HepG2 (cell line): ENCODE measurements at regions not wholly inside any gene's neighbourhood (a gene's known extent, or its start where the extent isn't known, plus 50 kb on each side); places are given as distances from the start of the nearest gene placed in this dataset.

Experiments used
- ATAC-seq: fragments of 200-7000 bp; cut with Tn5 transposase; 3 replicates; pipeline ENCODE4 v1.9.1; 2020; ENCODE audit warnings: mild to moderate bottlenecking, moderate library complexity
- BruUV-seq: library from RNA; stranded (reverse); fragments of 400-500 nt; replicated peaks from 2 replicates; lab custom pipeline; 2021; lab: Mats Ljungman, UMichigan
- CTCF ChIA-PET: fragments of 300-600 bp; formaldehyde crosslinking; extraction: SDS; loops from one replicate; lab custom pipeline; 2021; ENCODE audit warnings: low total read pairs, inconsistent platforms, low intra/inter-chr PET ratio; lab: Yijun Ruan, JAX
- POLR2A ChIA-PET: fragments of 350-600 bp; sonication (Branson Sonifier 250); formaldehyde crosslinking; loops from one replicate; lab custom pipeline; 2020; ENCODE audit warnings: antibody characterized with exemption, inconsistent platforms; lab: Yijun Ruan, JAX
- DNase-seq: peaks from one replicate; pipeline ENCODE4 v3.0.0-alpha.2; 2015; ENCODE audit warnings: low spot score
- FAIRE-seq: peaks from 3 replicates; lab custom pipeline; 2011; peaks lifted over from hg19 to GRCh38; lab: Jason Lieb, UNC
- H2AFZ ChIP-seq: one replicate; pipeline ENCODE4 v1.6.1; 2011; ENCODE audit warnings: low read length, inconsistent platforms
- H3K27ac ChIP-seq: fragments of 300-600 bp; 3 replicates; pipeline ENCODE4 v1.8.0; 2011; ENCODE audit warnings: mixed run types, mild to moderate bottlenecking, mixed read lengths, low read length, inconsistent platforms; ENCODE audit not compliant: insufficient read depth; ENCODE audit errors: extremely low read length
- H3K27me3 ChIP-seq, 2 experiments: fragments of 200-600 bp in 1 of 2; 2 replicates in 1 of 2; 3 replicates in 1 of 2; pipeline versions ENCODE4 v1.6.0 to v1.8.0; 2011; ENCODE audit warnings: low read length in 2 of 2, mild to moderate bottlenecking in 2 of 2, moderate library complexity in 2 of 2, inconsistent platforms in 1 of 2; ENCODE audit not compliant: insufficient read depth in 2 of 2, control insufficient read depth in 1 of 2
- H3K36me3 ChIP-seq, 2 experiments: fragments of 200-600 bp in 1 of 2; replicated peaks in 1 of 2; 2 replicates in 1 of 2; 3 replicates in 1 of 2; pipeline versions ENCODE4 v1.5.1 to v1.8.0; 2011; ENCODE audit warnings: low read length in 2 of 2, inconsistent platforms in 1 of 2; ENCODE audit not compliant: insufficient read depth in 2 of 2, control insufficient read depth in 1 of 2
- H3K4me1 ChIP-seq: 2 replicates; pipeline ENCODE4 v1.5.1; 2012; ENCODE audit warnings: low read length, inconsistent platforms; ENCODE audit not compliant: insufficient read depth
- H3K4me2 ChIP-seq: 2 replicates; pipeline ENCODE4 v1.6.0; 2011; ENCODE audit warnings: low read depth, low read length, inconsistent platforms
- H3K4me3 ChIP-seq, 3 experiments: fragments of 200-600 bp in 1 of 3; sonication (generic), shearing (Covaris generic) in 1 of 3; replicated peaks in 1 of 3; 2 replicates each; pipeline ENCODE4 v1.5.1; 2011 to 2016; ENCODE audit warnings: low read length in 3 of 3, inconsistent platforms in 2 of 3, low read depth in 2 of 3, mild to moderate bottlenecking in 2 of 3, control low read depth in 1 of 3, mixed read lengths in 1 of 3; ENCODE audit not compliant: insufficient read depth in 1 of 3
- H3K79me2 ChIP-seq: one replicate; pipeline ENCODE4 v1.6.1; 2011; ENCODE audit warnings: low read length, inconsistent platforms; ENCODE audit not compliant: insufficient read depth
- H3K9ac ChIP-seq: 2 replicates; pipeline ENCODE4 v1.6.0; 2011; ENCODE audit warnings: mild to moderate bottlenecking, low read depth, low read length, inconsistent platforms; ENCODE audit not compliant: insufficient read depth
- H3K9me3 ChIP-seq: 2 replicates; pipeline ENCODE4 v1.5.1; 2012; ENCODE audit warnings: mild to moderate bottlenecking, low read length
- H4K20me1 ChIP-seq: 2 replicates; pipeline ENCODE4 v1.6.0; 2011; ENCODE audit warnings: inconsistent platforms, mild to moderate bottlenecking, low read length, moderate library complexity; ENCODE audit not compliant: insufficient read depth
- MEF2D ChIP-seq: sonication (generic); formaldehyde crosslinking; IDR thresholded peaks from 2 replicates; pipeline ENCODE4 v1.5.1; 2020; ENCODE audit warnings: mild to moderate bottlenecking, missing genetic modification reagents
- MLXIP ChIP-seq: sonication (generic); formaldehyde crosslinking; IDR thresholded peaks from 2 replicates; pipeline ENCODE4 v1.9.0; 2021; ENCODE audit warnings: missing genetic modification reagents, borderline replicate concordance
- MXD3 ChIP-seq: IDR thresholded peaks from 2 replicates; pipeline ENCODE4 v1.6.1; 2016; ENCODE audit warnings: mild to moderate bottlenecking, missing biosample characterization, missing genetic modification reagents
- PPARG ChIP-seq: conservative IDR thresholded peaks from 2 replicates; pipeline ENCODE4 v1.6.1; 2016; ENCODE audit warnings: missing biosample characterization, missing genetic modification reagents
- THAP11 ChIP-seq: IDR thresholded peaks from 2 replicates; pipeline ENCODE4 v1.6.1; 2016; ENCODE audit warnings: missing biosample characterization, missing genetic modification reagents
- ZNF674 ChIP-seq: sonication (generic); formaldehyde crosslinking; IDR thresholded peaks from 2 replicates; pipeline ENCODE4 v1.5.0; 2020; ENCODE audit warnings: low read depth, mild to moderate bottlenecking, missing genetic modification reagents
- ZNF772 ChIP-seq: sonication (generic); formaldehyde crosslinking; IDR thresholded peaks from 2 replicates; pipeline ENCODE4 v1.5.0; 2020; ENCODE audit warnings: mild to moderate bottlenecking, missing genetic modification reagents
- ZNF878 ChIP-seq: sonication (generic); formaldehyde crosslinking; IDR thresholded peaks from 2 replicates; pipeline ENCODE4 v1.8.1; 2023; ENCODE audit warnings: mild to moderate bottlenecking, missing genetic modification reagents, moderate library complexity
- WGBS: methylation state at CpG from one replicate; pipeline ENCODE4 v1.1.6; 2017; ENCODE audit warnings: low lambda C conversion rate; 5-methylcytosine and 5-hydroxymethylcytosine counted together
- in situ Hi-C: cut with HindIII; loops from 2 replicates; pipeline ENCODE4 v1.10.0; 2017; ENCODE audit warnings: low pct_unique_long_range_greater_than_20kb; ENCODE audit not compliant: extremely low pct_ligation_motif_present
- intact Hi-C: fragments of 100-400 bp; cut with micrococcal nuclease; formaldehyde crosslinking; loops from one replicate; pipeline ENCODE4 v1.10.0; 2022; ENCODE audit not compliant: unreplicated experiment

GRCh38 chr7:145928937-145929336, 187.7 kb upstream of the CNTNAP2 start:
- Histone ChIP-seq H4K20me1 (no peaks in the 10 kb centered on the region), H3K27me3 (no peaks in the 10 kb centered on the region), H3K4me2 (no peak overlapping the region), H3K9ac (no peak overlapping the region), H3K27ac (no peak overlapping the region), H3K4me3 (no peak overlapping the region), H3K79me2 (no peaks in the 10 kb centered on the region), H3K36me3 (no peaks in the 10 kb centered on the region), H3K4me1 (no peaks in the 10 kb centered on the region), H3K9me3 (peaks cover 86% of the 10 kb centered on the region), H2AFZ (no peak overlapping the region)
- no TSS peak for BruUV-seq
- no peak for TF ChIP-seq MXD3 (CRISPR knock-in tag)
- TF ChIP-seq ZNF878 (CRISPR knock-in tag): no peak
- no peak for TF ChIP-seq THAP11
- no peak for TF ChIP-seq MLXIP
- no peak for TF ChIP-seq PPARG (CRISPR knock-in tag)
- TF ChIP-seq ZNF772 (CRISPR knock-in tag): no peak
- TF ChIP-seq MEF2D (CRISPR knock-in tag): no peak
- no peak for TF ChIP-seq ZNF674 (CRISPR knock-in tag)
- FAIRE-seq: no peak
- POLR2A ChIA-PET: no interaction called here
- intact Hi-C loops: no loop called here
- CTCF ChIA-PET: no interaction called here
- 0% methylated on average over 1 of the region's 1 CpG for WGBS
- in situ Hi-C loops: no loop called here
- ATAC-seq: no peak
- DNase-seq: no peak
